ENCODE measurements at regions not wholly inside any gene's neighbourhood (a gene's known extent, or its start where the extent isn't known, plus 50 kb on each side); places are given as distances from the start of the nearest gene placed in this dataset.

DNA sequence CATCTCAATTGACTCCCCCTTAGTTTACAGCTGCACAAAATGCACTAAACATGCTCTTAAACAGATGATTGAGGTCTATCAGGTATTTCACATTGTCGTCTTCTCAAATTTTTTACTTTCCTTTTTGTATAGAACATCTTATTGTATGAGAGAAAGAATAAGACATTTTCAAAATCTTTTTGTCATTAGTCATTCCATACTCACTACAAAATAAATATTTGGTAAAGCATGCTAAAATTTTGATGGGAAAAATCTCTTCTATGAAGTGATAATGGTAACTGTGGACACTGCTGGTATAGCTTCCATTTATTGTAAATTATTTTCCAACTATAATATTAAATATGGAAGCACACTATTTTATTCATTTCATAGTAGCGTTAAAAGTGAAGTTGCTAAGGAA, 185.6 kb upstream of the FSTL5 start:
- TF ChIP-seq POLR2A (IDR thresholded peaks at IDR 0.05; ENCODE audit: low read length) (no peak), CHD2 (IDR thresholded peaks at IDR 0.05; ENCODE audit: low read length, partially characterized antibody) (no peak), TP53 (CRISPR knock-in tag; IDR thresholded peaks at IDR 0.05) (no peak), PHF8 (IDR thresholded peaks at IDR 0.05; ENCODE audit: borderline replicate concordance, low read depth) (no peak), EP300 (IDR thresholded peaks at IDR 0.05) (no peak), KDM1A (IDR thresholded peaks at IDR 0.05; ENCODE audit: low read depth) (no peak), HDAC2 (IDR thresholded peaks at IDR 0.05) (no peak), REST (IDR thresholded peaks at IDR 0.05) (no peak), NPAS2 (CRISPR knock-in tag; IDR thresholded peaks at IDR 0.05; ENCODE audit: borderline replicate concordance) (no peak)
- TF ChIP-seq, protein P1, sequence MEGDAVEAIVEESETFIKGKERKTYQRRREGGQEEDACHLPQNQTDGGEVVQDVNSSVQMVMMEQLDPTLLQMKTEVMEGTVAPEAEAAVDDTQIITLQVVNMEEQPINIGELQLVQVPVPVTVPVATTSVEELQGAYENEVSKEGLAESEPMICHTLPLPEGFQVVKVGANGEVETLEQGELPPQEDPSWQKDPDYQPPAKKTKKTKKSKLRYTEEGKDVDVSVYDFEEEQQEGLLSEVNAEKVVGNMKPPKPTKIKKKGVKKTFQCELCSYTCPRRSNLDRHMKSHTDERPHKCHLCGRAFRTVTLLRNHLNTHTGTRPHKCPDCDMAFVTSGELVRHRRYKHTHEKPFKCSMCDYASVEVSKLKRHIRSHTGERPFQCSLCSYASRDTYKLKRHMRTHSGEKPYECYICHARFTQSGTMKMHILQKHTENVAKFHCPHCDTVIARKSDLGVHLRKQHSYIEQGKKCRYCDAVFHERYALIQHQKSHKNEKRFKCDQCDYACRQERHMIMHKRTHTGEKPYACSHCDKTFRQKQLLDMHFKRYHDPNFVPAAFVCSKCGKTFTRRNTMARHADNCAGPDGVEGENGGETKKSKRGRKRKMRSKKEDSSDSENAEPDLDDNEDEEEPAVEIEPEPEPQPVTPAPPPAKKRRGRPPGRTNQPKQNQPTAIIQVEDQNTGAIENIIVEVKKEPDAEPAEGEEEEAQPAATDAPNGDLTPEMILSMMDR (IDR thresholded peaks at IDR 0.05): no peak
